KBM-7 (cell line): ENCODE measurements at regions not wholly inside any gene's neighbourhood (a gene's known extent, or its start where the extent isn't known, plus 50 kb on each side); places are given as distances from the start of the nearest gene placed in this dataset.

ENCODE experiments used
- DNase-seq: peaks from one replicate; pipeline ENCODE4 v3.0.0-alpha.2; 2015
- in situ Hi-C: fragments of 300-500 bp; cut with MboI; formaldehyde crosslinking; loops from 2 replicates; pipeline ENCODE4 v1.14.3; 2020; ENCODE audit warnings: low sequenced_read_pairs, low pct_unique_long_range_greater_than_20kb, mixed read lengths

- DNase-seq, result no peak
- in situ Hi-C loops, result no loop called here
Observed at GRCh38 chr11:112878033-112878601, 83.1 kb upstream of the NCAM1 start.

DNA sequence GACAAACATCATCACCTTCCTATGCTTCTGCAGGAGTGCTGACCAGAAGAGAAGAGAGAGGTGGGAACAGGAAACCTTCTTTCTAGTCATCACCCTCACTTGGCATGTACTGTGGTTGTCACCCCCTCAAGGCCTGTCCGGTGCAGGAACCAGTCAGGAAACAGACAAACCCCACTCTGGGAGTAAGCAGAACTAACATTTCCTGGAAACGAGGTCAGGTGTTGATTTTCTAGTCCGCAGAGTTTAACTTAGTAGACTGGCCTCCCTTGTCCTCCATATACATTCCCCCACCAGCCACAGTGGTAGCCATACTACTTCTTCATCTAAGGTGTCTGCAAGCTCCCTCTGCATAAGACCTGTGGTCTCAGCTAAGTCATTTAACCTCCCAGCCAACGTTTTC, 80.7 kb upstream of the NCAM1 start:
- in situ Hi-C loops, result no loop called here
- DNase-seq, result no peak

DNA sequence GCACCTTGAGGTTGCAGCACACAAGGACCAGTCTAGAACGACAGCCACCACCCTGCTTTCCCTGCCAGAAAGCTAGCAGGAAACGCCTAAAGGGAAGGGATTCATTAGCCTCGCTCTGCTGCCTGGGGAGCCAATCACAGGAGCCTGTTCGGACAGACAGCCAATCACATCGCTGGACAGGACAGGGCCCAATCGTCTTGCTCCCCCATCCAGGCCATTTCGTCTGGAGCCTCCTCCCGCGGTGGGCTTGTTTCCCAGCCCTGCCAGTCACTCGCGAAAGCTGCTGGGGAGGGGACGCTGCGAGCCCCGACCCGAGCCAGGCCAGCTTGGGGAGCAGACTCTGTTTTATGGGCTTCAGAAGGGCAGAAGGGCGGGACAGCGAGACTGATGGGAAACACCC, 79.8 kb upstream of the NCAM1 start:
- in situ Hi-C loops, result no loop called here
- DNase-seq, result no peak

- in situ Hi-C loops, result no loop called here
- DNase-seq, result no peak
Observed at GRCh38 chr11:112882494-112883381, 78.5 kb upstream of the NCAM1 start.

- in situ Hi-C loops, result no loop called here
- no peak for DNase-seq
Observed at GRCh38 chr11:112884012-112884767, 77.0 kb upstream of the NCAM1 start.

GRCh38 chr11:112885744-112886433, 75.3 kb upstream of the NCAM1 start:
- in situ Hi-C loops, result no loop called here
- no peak for DNase-seq

- in situ Hi-C loops, result no loop called here
- no peak for DNase-seq
Observed at GRCh38 chr11:112886434-112887370, 74.5 kb upstream of the NCAM1 start.

DNA sequence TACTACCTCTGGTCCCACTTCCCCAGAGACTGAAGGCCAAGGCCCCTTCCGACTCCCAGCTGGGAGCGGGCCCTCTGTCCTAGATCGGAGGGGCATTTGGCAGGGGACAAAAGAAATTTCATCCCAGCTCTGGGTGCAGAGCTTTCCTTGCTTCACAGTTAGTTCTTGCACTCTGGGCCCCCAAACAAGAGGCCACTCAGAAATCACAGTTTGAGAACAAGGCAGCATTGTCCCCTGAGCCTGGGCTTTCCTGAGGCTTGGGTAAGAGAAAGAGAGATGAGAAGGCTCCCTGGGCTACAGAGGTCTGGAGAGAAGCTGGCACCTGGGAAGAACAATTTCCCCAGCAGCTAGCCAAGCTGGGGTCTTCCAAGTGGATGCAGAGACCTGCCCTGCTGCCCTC, 71.8 kb upstream of the NCAM1 start:
- in situ Hi-C loops, result no loop called here

DNA sequence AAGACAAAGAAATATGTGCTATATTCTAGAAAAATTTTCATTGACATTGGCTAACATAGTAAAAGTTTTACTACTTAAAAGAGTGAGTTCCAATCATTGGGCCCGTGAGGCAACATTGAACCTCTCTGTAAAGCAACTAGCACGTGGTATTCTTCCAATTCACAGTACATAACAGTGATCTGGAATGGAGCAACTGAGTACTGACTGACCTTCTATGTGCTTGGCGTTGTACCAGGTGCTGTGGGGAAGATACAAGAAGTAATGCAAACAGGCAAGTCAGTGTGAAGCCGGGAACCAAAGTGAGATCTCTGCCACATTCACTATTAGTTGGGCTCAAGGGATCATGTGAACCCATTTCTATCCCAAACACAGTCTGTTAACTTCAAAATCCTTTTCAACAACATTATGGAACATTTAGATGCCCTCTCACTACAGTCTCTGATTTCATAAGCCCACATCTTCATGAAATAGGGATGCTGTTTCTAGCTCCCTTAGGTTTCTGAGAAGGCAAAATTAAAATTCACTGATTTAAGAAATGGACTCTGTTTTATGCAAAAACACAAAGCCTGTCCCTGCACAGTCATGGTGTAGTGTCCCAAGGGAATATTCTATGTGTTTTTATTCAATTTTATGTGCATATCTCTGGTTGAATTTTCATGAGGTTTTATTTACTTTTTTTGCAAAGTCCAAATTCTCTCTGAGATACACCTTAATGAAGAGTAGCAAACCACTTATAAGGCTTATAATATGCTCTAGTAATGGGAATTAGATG, 61.8 kb upstream of the NCAM1 start:
- in situ Hi-C loops, result no loop called here
- no peak for DNase-seq

More for the DNA sequence above, 71.8 kb upstream of the NCAM1 start:
- DNase-seq, result no peak

GRCh38 chr11:112901924-112902323, 59.3 kb upstream of the NCAM1 start:
- in situ Hi-C loops, result no loop called here
- no peak for DNase-seq

DNA sequence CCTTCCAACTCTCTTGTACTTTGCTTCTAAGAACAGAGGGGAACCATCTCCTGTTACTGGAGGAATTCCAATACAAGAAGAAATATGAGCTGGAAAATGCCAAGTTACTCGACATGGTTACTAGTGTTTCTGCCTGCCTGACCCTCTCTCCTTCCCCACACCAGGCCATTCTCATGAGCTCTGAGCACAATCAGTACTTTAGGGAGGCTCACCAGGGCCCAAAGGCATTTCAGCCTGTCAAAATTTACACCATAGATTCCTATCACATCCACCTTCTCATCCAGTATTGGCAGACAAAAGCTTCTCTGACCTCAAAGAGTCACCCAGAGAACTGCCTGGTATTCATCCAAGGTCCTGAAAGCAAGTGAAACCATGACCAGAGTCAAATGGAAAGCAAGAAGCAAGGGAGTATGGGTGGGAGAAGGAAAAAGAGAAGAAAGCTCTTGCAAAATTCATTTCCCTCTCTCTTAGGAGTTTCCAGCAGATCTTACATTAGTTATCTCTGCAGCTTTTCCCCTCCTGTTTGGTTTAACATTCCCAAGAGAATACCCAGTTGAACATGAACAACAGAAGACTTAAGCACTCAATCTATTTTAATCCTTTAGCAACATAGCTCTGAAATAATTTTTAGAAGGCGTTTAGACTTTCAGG, 58.7 kb upstream of the NCAM1 start:
- in situ Hi-C loops, result no loop called here
- DNase-seq, result no peak

- no peak for DNase-seq
- in situ Hi-C loops, result no loop called here
Observed at GRCh38 chr11:112903340-112903739, 57.9 kb upstream of the NCAM1 start.

DNA sequence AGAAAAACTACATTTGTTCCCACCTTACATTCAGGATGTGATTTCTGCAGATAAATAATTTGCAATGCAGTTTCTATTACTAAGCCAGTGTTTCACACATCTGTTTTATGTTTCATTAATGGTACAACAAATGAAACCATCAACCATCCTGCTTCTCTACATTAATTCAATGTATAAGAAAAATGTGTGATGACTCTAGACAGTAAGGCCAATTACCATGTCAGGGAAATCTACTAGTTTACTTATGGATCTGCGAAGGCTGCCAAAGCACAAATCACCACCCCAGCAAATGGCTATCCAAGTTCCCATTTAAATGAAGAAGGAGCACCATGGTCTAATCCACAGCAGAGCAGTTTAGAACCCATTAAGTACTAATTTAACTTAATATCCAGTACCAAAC, 50.1 kb upstream of the NCAM1 start:
- DNase-seq, result no peak
- in situ Hi-C loops, result no loop called here
